ACHN (cell line): ENCODE measurements at regions not wholly inside any gene's neighbourhood (a gene's known extent, or its start where the extent isn't known, plus 50 kb on each side); places are given as distances from the start of the nearest gene placed in this dataset.

Experiments
- DNase-seq: peaks from one replicate; pipeline ENCODE4 v3.0.0-alpha.2; 2015
- in situ Hi-C: cut with HindIII; loops from 2 replicates; pipeline ENCODE4 v1.10.0; 2017; ENCODE audit warnings: low sequenced_read_pairs, low pct_ligation_motif_present, low pct_unique_long_range_greater_than_20kb

- no peak for DNase-seq
- in situ Hi-C loops = no loop called here
Measured at GRCh38 chr3:99544786-99545281, 93.6 kb upstream of the COL8A1 start.

- DNase-seq = no peak
- in situ Hi-C loops = no loop called here
Measured at GRCh38 chr3:99543796-99544195, 94.6 kb upstream of the COL8A1 start.

DNA sequence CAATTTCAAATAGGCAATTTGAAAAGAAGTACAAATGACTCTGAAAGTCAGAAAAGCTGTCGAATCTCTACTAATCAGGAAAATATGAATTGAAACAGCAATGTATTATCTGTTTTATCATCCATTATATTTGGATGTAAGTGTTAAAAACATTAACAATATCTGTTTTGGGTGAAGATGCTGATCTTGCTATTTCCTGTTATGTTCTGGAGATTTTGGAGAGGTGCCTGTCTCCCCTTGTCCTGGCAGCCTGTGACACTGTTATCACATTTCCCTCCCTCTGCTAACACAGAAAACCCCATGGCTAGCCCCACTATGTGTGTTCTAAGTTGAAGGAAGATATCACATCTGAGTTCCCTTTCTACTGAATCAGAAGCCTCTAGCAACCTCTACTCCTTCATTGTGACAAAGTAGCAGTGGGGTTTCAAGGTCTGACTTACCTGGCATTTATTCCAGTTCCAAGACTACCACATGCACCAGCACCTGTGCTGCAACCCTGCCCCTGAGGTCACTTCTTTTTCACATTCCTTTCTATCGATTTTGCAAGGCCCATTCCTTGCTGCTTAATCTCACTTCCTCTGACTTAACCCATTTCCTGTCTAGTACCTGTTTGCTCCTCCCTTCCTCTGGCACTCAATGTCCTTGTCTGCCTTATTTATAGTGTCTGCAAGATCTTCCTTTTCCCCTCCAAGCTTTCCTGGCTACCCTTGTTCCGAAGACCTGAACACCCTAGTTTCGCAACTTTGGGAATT is 95.5 kb upstream of the COL8A1 start:
- in situ Hi-C loops = no loop called here
- no peak for DNase-seq

DNA sequence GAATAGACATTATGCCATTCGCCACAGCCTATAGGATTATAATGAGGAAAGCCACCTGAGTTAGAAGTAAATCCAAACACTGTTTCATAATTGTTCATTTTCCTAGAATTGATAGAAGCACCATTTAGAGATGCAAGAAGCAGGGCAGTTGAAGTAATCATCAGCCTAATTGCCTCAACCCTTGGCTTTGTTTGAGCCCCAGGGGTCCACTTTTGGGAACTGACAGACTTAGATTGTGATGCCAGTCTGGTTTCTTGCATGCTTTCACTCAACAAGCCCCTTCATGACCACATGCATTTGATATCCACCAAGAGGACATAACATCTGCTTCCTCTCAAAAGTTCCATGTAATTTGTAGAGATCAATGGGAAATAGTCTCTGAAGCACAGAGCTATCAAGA is 97.2 kb upstream of the COL8A1 start:
- DNase-seq = no peak
- in situ Hi-C loops = no loop called here

DNA sequence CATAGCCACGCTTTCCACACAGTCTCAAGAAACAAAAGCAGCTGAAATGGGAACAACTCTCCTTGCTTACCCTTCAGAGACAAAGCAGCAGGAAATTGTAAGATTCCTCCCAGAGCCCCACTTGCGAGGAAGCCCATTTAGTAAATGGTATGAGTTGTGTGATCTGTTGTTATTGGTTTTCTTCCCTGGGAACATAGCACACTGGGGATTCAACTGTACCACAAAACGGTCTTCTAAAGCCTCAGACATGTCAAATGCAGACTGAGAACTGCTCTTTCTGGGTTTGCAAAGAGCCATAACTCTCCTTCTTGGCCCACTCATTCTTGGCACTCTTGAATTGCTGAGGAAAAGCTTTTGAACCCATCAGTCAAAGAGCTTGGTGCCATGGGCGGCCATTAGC is 101.0 kb upstream of the COL8A1 start:
- no peak for DNase-seq
- in situ Hi-C loops = no loop called here

DNA sequence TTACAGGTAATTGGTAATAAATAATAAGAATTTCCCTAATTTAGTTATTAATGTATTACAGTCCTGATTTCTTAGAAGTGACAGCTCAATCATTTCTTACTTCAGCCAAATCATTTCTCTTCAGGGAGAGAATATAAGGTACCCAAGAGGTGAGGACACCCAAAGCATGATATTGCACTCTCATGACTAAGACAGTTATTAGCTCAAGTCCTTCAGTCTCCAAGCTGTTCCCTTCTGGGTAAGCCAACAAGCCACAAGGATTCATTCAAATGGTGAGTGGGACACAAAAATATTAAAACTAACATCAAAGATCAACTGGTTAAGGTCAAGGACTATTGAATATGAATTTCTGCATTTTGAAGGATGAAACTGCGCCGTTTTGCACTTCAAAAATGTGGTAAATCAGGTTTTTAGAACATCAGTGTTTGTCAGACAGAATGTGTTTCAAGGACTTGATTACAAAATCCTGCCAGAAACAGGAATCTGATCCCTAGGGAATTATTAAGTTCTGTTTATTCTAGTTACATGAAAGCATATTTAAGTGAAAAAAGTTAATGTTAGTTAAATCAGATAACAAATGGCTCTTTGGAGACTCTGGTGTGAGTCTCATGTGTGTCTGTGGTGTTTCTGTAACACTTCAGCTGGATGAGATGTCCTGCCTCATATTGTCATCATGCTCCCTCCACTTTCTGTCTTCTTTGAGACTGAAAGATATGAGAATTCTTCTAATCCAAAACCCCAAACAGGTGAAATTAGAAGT is 101.7 kb upstream of the COL8A1 start:
- in situ Hi-C loops = no loop called here
- no peak for DNase-seq

DNA sequence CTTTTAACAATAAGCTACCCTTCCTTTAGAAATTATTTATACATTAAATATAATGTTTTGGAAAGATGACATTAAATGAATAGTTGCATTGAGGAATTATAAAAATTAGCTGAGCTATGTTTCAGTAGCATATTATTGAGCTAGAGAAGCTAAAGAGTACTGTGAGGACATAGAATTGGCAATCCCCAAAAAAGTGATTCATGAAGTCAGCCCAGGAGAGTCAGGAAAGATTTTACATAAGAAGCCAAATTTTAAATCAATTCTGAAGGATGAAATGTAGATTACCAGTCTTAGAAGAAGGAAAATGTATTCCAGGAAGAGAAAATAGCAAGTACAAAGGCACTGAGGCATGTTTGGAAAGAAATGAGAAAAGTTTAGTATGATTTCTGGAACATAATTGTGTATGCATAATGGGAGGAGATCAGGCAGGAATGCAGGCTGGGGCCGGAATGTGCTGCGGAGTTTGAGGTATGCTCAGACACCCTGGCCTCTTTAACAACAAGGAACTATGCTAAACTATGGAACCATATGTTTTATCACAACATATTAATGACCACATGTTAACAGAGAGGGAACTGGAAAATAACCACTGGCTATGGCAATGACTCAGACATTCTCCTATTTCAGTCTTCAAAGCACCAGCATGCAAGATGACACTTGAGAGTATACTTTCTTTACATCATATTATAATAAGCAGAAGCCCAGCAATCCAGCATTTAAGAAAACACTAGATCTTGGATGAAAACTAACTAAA is 103.3 kb upstream of the COL8A1 start:
- in situ Hi-C loops = no loop called here
- DNase-seq = no peak

- in situ Hi-C loops = no loop called here
- peak; percentile 74 for DNase-seq
Measured at GRCh38 chr3:99532246-99532645, 106.1 kb upstream of the COL8A1 start.

DNA sequence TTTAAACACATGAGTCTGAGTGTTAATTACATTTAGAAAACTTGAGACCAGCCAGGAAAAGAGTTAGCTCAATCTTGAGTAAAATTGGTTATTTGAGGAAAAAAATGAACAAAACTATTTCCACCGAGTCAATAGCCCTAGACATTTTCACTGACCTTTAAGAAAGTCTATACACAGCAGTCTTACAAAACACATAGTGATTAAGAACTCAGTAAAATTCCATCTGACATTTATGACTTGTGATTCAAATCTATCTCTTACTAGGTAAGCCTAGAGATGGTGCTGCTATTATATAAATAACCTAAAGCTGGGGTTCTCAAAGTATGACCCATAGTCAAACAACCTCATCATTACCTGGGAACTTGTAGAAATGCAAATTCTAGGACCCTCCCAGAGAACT is 109.1 kb upstream of the COL8A1 start:
- in situ Hi-C loops = no loop called here

GRCh38 chr3:99526921-99527320 is 111.5 kb upstream of the COL8A1 start:
- DNase-seq = no peak
- in situ Hi-C loops = no loop called here

More for the DNA sequence above, 109.1 kb upstream of the COL8A1 start:
- DNase-seq = no peak

DNA sequence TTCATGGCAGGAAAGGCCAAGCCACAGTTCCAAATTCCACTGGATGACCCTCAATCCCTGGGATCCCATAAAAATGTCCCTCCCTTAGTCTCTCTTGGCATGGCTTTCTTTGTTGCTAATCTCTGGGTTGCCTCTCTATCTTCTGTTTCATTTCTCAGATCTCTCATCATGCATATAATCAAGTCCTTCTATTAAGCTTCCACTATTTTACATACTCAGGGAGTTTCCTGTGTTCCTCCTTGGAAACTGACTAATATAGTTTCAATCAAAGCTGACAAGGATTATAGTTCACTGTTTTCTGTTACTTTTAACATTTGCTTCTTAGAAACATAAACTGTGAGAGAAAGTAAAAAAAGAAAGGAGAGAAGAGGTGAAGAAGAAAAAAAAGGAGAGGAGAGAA is 113.8 kb upstream of the COL8A1 start:
- in situ Hi-C loops = no loop called here
- DNase-seq = no peak

DNA sequence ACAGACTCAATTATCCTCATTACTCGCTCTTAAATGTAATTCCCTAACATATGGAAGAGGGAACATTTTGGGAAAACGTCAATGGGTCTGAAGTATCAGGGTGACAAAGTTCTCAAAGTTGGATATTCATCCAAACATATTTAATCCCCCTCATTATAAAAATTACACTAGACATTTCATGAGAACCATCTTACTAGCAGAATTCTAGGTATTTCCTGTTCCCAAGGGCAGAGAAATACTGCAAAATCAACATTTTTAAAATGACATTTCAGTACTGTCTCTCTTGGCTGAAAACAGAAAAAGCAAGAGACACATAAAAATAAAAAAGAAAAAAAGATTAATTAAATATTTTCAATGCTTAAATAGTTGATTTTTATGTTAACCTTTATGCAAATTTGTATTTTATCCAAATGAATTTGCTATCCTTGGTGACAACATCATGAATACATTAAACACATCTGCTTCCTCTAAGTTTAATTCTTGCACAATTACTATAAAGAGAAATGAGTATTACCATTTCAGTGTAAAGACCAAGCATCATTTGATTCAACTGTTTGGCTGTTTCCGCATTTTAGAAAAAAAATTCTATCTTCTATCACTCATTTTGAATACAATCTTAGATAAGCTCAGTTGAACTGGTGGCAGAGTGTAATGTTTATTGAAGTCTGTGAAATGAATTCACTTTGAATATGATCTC is 114.8 kb upstream of the COL8A1 start:
- no peak for DNase-seq
- in situ Hi-C loops = no loop called here

DNA sequence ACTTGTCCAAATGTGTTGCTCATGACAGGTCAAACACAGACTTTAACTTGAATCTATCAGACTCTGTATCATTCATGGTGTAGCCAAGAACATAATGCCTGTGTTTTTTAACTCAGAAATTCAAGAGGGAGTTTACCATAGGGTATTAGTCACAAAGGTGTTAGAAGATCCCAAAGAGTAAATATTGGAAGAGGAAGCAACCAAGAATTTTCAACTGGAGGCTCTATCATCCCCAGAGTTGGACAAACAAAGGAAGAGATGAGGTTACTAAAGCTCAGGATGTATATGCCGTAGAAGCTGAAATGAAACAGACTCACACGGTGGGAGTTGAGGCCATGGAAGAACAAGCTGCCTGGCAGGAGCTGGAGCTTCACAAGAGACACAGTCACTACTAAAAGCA is 116.2 kb upstream of the COL8A1 start:
- no peak for DNase-seq

DNA sequence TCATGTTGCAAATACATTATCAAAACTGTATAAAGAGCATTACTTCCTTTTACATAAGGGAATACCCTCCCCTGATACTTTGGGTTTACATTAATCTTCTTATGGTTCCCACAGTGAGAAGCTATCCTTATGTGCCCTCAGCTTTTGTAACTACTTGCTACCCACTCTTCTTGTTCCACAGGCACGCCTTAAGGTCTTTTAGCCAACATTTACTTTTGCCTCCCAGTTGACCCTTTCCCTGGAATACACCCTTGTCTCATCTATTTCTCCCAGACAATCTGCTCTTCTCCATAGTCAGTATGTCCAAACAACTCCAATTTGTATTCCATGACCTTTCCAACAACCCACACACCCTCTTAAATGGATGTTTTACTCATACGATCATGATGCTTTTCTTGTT is 116.8 kb upstream of the COL8A1 start:
- in situ Hi-C loops = no loop called here
- no peak for DNase-seq

More for the DNA sequence above, 116.2 kb upstream of the COL8A1 start:
- in situ Hi-C loops = no loop called here

DNA sequence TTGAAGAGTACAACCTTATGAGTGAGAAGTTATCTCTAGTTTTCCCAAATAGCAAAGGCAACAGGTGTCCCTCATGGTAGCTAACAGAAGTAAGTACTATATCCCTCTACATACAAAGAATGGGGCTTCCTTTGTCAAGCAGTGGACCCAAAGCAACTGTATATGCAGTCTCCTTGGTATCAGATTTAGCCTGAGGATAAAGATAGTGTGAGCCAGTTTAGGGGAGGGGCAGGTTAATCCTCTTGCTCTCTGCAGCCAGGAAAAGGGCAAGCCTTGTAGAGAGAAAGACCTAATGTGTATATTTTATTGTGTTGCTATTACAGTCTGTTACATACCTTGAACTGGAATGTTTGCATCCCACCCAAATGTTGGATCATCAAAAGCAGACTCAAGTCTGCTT is 117.9 kb upstream of the COL8A1 start:
- no peak for DNase-seq
- in situ Hi-C loops = no loop called here

- no peak for DNase-seq
- in situ Hi-C loops = no loop called here
Measured at GRCh38 chr3:99516936-99517335, 121.5 kb upstream of the COL8A1 start.

GRCh38 chr3:99515891-99516290 is 122.5 kb upstream of the COL8A1 start:
- in situ Hi-C loops = no loop called here
- no peak for DNase-seq

GRCh38 chr3:99509224-99509623 is 129.2 kb upstream of the COL8A1 start:
- in situ Hi-C loops = no loop called here
- no peak for DNase-seq

- no peak for DNase-seq
- in situ Hi-C loops = no loop called here
Measured at GRCh38 chr3:99508191-99508590, 130.2 kb upstream of the COL8A1 start.
